ENCODE measurements at regions not wholly inside any gene's neighbourhood (a gene's known extent, or its start where the extent isn't known, plus 50 kb on each side); places are given as distances from the start of the nearest gene placed in this dataset.

- DNase-seq, result peak; percentile 71
Observed at GRCh38 chr12:91918431-91918830, 227.2 kb downstream of the BTG1 start.

- DNase-seq, result no peak
Observed at GRCh38 chr12:91914701-91915100, 230.9 kb downstream of the BTG1 start.

DNA sequence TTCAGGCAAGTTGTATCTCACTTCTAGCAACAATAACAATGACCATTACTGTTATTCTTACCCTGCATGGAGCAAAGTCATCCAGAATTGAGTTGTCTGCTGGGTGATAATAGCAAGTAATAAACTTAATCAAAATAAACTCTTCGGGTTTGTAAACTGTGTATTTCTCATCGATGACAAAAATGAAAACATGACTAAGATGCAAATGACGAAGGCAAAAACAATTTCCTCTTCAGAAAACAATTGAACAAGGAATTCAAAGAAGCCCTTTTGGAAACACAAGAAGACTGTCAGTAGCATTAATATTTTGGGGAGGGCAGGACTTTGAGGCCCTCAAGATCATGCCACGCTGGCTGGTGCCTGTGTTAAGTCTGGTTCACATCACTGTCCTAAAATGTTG, 232.0 kb downstream of the BTG1 start:
- no peak for DNase-seq

- no peak for DNase-seq
Observed at GRCh38 chr12:91913124-91913523, 232.5 kb downstream of the BTG1 start.

- DNase-seq, result no peak
Observed at GRCh38 chr12:91912178-91912577, 233.5 kb downstream of the BTG1 start.

- no peak for DNase-seq
Observed at GRCh38 chr12:91910871-91911388, 234.7 kb downstream of the BTG1 start.

GRCh38 chr12:91902860-91903683, 242.6 kb downstream of the BTG1 start:
- DNase-seq, result no peak

DNA sequence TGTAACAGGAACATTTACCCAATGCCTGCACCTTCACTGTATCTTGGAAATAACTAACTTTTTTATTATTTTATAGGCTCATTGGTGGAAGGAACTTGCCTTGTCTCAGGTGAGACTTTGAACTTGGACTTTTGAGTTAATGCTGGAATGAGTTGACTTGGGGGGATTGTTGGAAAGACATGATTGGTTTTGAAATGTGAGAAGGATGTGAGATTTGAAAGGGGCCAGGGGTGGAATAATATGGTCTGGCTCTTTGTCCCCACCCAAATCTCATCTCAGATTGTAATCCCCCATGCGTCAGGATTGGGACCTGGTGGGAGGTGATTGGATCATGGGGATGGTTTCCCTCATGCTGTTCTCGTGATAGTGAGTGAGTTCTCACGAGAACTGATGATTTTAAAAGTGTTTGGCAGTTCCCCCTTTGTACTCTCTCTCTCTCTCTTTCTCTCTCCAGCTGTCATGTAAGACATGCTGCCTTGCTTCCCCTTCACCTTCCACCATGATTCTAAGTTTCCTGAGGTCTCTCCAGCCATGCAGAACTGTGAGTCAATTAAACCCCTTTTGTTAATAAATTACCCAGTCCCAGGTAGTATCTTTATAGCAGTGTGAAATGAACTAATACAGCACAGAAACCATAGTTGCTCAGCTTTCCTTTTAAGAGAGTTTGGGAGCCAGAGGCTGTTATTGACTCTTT, 244.1 kb downstream of the BTG1 start:
- DNase-seq, result no peak

GRCh38 chr12:91900971-91901370, 244.7 kb downstream of the BTG1 start:
- no peak for DNase-seq

DNA sequence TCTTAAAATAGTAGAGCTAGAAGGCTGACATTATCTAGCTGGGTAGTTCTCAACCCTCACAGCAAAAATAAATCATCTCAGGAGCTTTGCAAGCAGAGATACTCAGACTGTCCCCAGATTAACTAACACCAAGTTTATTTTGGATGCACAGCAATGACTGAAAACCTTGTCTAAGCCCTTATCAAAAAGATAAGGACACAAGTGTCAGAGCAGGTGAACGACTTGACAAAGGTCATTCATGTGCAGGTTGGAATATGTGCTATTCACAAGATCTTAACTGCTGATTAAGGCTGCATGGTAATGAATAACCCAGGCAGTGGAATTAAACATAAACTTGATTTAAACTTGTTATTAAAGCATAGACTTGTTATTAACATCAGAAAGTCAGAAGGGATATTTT, 246.6 kb downstream of the BTG1 start:
- no peak for DNase-seq

GRCh38 chr12:91897025-91897515, 248.6 kb downstream of the BTG1 start:
- no peak for DNase-seq

DNA sequence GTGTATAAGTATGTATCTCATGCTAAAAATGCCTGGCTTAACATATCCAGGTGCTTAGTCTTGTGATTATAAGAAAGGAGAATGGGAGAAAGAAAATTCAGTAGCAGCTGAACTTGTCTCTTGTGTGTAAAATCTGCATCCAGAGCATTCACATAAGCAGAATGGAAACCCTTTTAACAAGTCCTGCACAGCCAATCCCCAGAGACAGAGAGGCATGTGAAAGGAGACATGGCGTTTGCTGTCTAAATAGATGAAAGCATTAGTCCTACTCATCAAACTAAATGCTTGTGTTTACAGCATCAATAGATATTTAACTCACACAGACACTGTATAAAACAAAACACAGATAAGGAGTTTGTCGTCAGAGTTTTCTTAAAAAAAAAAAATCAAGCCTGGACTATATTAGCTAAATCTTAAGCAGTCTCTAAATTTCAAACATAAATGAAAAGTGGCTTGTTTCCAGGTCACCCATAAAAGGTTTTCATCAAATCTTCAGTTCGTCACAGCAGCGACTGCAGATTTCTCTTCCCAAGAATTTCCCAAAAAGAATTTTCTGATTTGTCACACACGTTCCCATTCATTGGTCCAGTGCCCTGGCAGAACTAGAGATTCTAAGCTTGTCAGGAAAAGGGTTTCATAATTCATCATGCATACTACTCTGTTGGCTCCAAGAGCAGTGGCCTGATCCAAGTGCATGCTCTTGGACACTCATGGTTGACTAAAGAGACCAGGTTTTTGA, 249.2 kb downstream of the BTG1 start:
- DNase-seq, result no peak

- no peak for DNase-seq
Observed at GRCh38 chr12:91894911-91895310, 250.7 kb downstream of the BTG1 start.

DNA sequence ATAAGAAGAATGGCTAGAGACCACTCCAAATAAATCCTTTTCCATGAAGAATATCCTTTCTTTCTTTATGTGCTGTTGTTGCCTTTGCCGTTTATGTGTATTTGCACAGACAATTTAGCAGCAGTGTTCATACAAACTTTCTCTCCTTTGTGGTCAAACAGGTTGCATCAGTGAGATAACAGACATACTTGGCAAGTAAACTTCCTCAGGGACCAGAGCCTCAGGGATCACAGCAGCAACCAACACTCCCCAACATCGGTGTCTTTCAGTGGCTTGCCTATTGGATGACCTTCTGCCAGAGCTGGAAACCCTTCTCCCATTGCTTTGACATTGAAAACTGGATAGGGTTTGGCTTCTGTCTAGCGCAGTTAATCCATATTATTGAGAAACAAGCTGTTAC, 252.2 kb downstream of the BTG1 start:
- DNase-seq, result no peak

- no peak for DNase-seq
Observed at GRCh38 chr12:91892081-91892855, 253.4 kb downstream of the BTG1 start.

DNA sequence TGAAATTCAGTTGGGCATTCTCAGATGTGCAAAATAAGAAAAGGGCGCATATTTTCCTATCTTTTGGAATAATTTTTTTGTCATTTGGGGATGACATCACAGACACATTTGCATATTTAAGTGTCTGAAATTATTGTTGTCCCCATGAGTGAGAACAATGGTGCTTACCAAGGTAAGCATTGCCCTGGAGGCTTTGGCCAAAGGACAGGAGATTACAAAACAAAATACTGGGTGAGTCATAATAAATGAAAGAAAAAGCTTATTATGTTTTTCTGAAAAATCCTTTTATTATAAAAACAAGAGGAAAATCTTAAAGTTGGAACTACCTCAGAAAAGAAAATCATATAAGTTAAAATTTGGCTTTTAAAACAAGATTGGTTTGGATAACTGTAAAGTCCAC, 254.9 kb downstream of the BTG1 start:
- DNase-seq, result no peak

GRCh38 chr12:91889910-91890309, 255.7 kb downstream of the BTG1 start:
- DNase-seq, result no peak

DNA sequence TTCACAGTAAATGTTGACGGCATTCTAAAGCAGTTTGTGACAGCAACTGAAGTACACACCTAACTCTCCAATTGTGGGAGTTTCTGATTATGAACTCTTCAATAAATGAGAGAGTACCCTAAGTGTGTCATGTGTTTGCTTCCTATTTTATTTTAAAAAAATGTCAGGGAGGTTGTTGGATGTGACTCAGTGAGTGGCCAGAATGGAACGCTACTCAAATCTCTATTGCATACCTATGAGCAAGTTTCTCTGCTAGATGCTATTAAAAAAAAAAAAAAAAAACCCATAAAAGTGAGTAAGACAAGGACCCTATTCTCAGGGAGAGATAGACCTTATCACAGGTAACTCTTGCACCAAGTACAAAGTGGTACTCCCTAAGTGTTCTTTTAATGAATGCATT, 256.6 kb downstream of the BTG1 start:
- no peak for DNase-seq

GRCh38 chr12:91887957-91888356, 257.7 kb downstream of the BTG1 start:
- no peak for DNase-seq

DNA sequence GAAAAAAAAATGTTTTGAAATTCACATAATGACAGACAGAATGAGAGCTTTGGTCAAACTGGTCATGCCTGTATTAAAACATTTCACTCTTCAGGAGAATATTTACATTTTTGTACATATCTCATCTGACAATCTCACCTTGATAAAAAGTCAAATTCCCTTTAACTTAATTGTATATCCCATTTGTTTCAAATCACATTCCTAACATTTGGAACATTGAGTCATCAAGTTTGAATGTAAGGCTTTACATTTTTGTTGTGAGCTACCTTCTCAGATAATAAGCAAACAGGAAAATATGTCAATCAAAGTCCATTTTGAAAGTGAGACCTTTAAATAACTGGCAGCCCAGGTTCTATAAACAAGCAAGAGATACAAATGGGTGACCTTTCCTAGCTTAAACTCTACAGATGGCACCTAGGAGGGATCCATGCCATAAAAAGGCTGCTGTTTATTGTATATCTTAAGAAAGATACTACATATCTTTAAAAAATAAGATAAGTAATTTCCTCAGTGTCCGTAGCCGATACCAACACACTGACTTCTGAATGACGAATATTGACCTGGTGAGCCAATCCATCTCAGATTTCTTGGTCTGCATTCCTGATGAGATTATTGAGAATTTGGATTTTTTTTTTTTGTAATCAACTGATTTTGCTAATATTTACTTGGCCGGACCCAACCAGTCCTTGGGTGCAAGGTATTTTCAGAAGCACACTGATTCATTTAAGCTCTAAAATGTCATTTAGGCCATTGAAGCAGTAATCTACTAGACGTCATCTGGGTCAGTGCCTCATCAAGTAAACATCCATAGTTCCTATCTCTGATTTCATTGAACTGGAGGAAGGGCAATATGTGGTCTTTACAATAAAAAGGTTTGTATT, 259.6 kb downstream of the BTG1 start:
- DNase-seq, result no peak

DNA sequence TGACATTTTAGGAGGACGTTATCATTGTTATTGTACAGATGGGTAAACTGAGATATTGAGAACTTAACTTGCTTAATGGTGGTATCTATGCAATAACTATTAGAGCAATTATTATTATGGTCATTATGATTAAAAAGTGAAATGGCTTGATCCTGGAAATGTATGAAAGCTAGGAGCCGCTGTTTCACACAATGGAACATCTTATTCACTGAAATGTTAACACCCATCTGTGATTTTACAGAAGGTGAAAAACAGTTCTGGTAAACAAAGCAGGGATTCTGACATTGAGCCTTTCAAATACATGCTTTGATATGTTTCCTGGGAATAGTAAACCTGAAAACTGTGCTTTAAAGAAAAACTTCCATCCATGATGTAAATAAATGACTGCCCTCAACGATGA, 261.4 kb downstream of the BTG1 start:
- DNase-seq, result no peak

DNA sequence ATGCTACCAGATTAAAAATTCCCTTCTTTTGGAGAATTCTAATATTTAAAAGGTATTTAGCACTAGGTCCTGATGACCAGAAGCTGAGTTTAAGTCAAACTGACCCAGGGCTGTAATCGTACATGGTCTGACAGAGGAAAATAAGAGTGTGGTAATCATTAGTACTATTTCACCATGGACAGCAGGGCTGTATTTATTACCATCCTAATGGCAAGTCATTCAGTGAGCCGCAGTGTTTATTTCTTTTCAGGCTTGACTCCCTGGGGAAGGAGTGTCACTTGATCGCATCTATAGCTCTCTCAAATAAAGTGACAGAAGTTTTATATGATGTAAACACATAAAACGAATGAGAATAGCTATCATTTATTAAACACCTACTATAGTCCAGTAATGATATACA, 261.8 kb downstream of the BTG1 start:
- no peak for DNase-seq
